BE2C (cell line): ENCODE measurements at regions not wholly inside any gene's neighbourhood (a gene's known extent, or its start where the extent isn't known, plus 50 kb on each side); places are given as distances from the start of the nearest gene placed in this dataset.

Experiments used
- DNase-seq: peaks from one replicate; pipeline ENCODE4 v3.0.0-alpha.2; 2020
- H3K27me3 ChIP-seq: fragments of 250-450 bp; sonication (Bioruptor Pico); 2 replicates; pipeline ENCODE4 v1.5.1; 2020; ENCODE audit warnings: mild to moderate bottlenecking
- H3K36me3 ChIP-seq: fragments of 250-450 bp; sonication (Bioruptor Pico); 2 replicates; pipeline ENCODE4 v1.5.1; 2020; ENCODE audit warnings: mild to moderate bottlenecking
- H3K4me1 ChIP-seq: fragments of 250-450 bp; sonication (Bioruptor Pico); 2 replicates; pipeline ENCODE4 v1.5.1; 2020
- H3K4me3 ChIP-seq: 2 replicates; pipeline ENCODE4 v1.5.1; 2011; ENCODE audit warnings: low read depth, low read length
- H3K9me3 ChIP-seq: fragments of 250-450 bp; sonication (Bioruptor Pico); 2 replicates; pipeline ENCODE4 v1.5.1; 2020
- CTCF ChIP-seq: IDR thresholded peaks from 2 replicates; pipeline ENCODE4 v1.5.1; 2012; ENCODE audit warnings: mild to moderate bottlenecking, low read depth, low read length

DNA sequence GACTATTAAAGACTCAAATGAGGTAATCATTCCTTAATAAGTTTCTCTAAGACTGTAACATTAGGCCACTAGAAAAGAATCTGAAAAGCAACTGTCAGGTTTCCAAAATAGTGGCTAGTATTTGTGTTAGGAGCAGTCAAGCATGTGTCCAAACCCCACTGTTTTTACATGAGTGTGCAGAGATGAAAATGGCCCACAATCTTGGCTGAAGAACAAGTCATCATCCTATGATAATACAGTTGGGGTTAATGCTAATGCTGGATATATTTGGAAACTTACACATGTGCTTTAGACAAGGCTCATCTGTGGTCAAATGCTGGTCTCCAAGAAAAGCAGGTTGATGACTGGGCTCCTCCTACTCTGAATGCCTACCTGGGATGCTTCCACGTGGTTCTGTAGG lies 73.6 kb downstream of the MAIP1 start:
- TF ChIP-seq CTCF, result no peak
- H3K4me1 ChIP-seq, result no peaks in the 10 kb centered on the region
- H3K36me3 ChIP-seq, result no peaks in the 10 kb centered on the region
- no peak for DNase-seq
- H3K27me3 ChIP-seq, result no peaks in the 10 kb centered on the region
- no peaks in the 10 kb centered on the region for H3K9me3 ChIP-seq
- no peak overlapping the region for H3K4me3 ChIP-seq

- H3K27me3 ChIP-seq, result no peaks in the 10 kb centered on the region
- H3K4me3 ChIP-seq, result no peak overlapping the region
- DNase-seq, result no peak
- no peaks in the 10 kb centered on the region; the same call in 1 of the 2 replicates for H3K9me3 ChIP-seq
- H3K4me1 ChIP-seq, result no peaks in the 10 kb centered on the region
- no peak for TF ChIP-seq CTCF
- no peaks in the 10 kb centered on the region for H3K36me3 ChIP-seq
These were observed 77.5 kb downstream of the MAIP1 start for GRCh38 chr2:200032895-200033294.

GRCh38 chr2:200033929-200034328 lies 78.5 kb downstream of the MAIP1 start:
- TF ChIP-seq CTCF, result no peak
- no peak overlapping the region for H3K4me3 ChIP-seq
- H3K9me3 ChIP-seq, result no peaks in the 10 kb centered on the region; the same call in 1 of the 2 replicates
- no peaks in the 10 kb centered on the region for H3K36me3 ChIP-seq
- H3K4me1 ChIP-seq, result no peaks in the 10 kb centered on the region
- H3K27me3 ChIP-seq, result no peaks in the 10 kb centered on the region
- no peak for DNase-seq

- Histone ChIP-seq H3K27me3 (no peaks in the 10 kb centered on the region), H3K4me1 (no peaks in the 10 kb centered on the region), H3K36me3 (no peaks in the 10 kb centered on the region), H3K9me3 (no peaks in the 10 kb centered on the region; the same call in 1 of the 2 replicates), H3K4me3 (no peak overlapping the region)
- TF ChIP-seq CTCF, result no peak
- DNase-seq, result no peak
These were observed 79.4 kb downstream of the MAIP1 start for GRCh38 chr2:200034816-200035215.

GRCh38 chr2:200039724-200040650 lies 84.6 kb downstream of the MAIP1 start:
- H3K27me3 ChIP-seq, result no peaks in the 10 kb centered on the region
- H3K4me3 ChIP-seq, result no peak overlapping the region
- DNase-seq, result no peak
- no peaks in the 10 kb centered on the region; the same call in 1 of the 2 replicates for H3K9me3 ChIP-seq
- no peaks in the 10 kb centered on the region for H3K4me1 ChIP-seq
- TF ChIP-seq CTCF, result no peak
- no peaks in the 10 kb centered on the region for H3K36me3 ChIP-seq

- DNase-seq, result no peak
- no peaks in the 10 kb centered on the region for H3K4me1 ChIP-seq
These were observed 85.4 kb downstream of the MAIP1 start for GRCh38 chr2:200040831-200041230.

More at GRCh38 chr2:200040831-200041230, 85.4 kb downstream of the MAIP1 start:
- Histone ChIP-seq H3K27me3 (no peaks in the 10 kb centered on the region), H3K36me3 (no peaks in the 10 kb centered on the region), H3K4me3 (no peak overlapping the region), H3K9me3 (no peaks in the 10 kb centered on the region; the same call in 1 of the 2 replicates)
- TF ChIP-seq CTCF, result no peak
